ENCODE measurements at regions not wholly inside any gene's neighbourhood (a gene's known extent, or its start where the extent isn't known, plus 50 kb on each side); places are given as distances from the start of the nearest gene placed in this dataset.

GRCh38 chr5:56419667-56420066 lies 186.5 kb upstream of the ANKRD55 start:
- CTCF ChIA-PET = no interaction called here
- no peak for DNase-seq
- no peaks in the 10 kb centered on the region for H3K36me3 ChIP-seq (replicated peaks in 1 of 2; ENCODE audit: control insufficient read depth in 1 of 2, insufficient read depth in 2 of 2, low read length in 1 of 2)
- no peak overlapping the region for H3K27ac ChIP-seq (ENCODE audit: low read depth in 2 of 2, low read length in 1 of 2)
- no peaks in the 10 kb centered on the region for H3K9me2 ChIP-seq
- H3K9me3 ChIP-seq = peaks cover 11% of the 10 kb centered on the region; the same call in 1 of the 2 replicates
- no peak overlapping the region for H3K4me3 ChIP-seq (ENCODE audit: low read depth in 2 of 2, low read length in 1 of 2)
- no peak overlapping the region for H2AFZ ChIP-seq (ENCODE audit: low read depth)
- H3K4me2 ChIP-seq = no peak overlapping the region
- no peak for TF ChIP-seq PBX3 (IDR thresholded peaks at IDR 0.05)
- TF ChIP-seq RCOR1 (IDR thresholded peaks at IDR 0.05; ENCODE audit: low read length) = no peak
- no peak for TF ChIP-seq SMC3 (IDR thresholded peaks at IDR 0.05; ENCODE audit: low read depth, low read length)
- no peaks in the 10 kb centered on the region for H3K4me1 ChIP-seq (ENCODE audit: control insufficient read depth in 1 of 2, insufficient read depth in 2 of 2, low read depth in 1 of 2, low read length in 1 of 2)
- H4K20me1 ChIP-seq (ENCODE audit: insufficient read depth) = no peaks in the 10 kb centered on the region
- WGBS (ENCODE audit: low lambda C conversion rate) = 26% methylated on average over 2 of the region's 2 CpGs
- H3F3A ChIP-seq (replicated peaks; ENCODE audit: insufficient read depth) = no peaks in the 10 kb centered on the region
- POLR2A ChIA-PET = no interaction called here
- H3K9ac ChIP-seq = no peak overlapping the region
- H3K79me2 ChIP-seq (ENCODE audit: insufficient read depth) = no peaks in the 10 kb centered on the region
- H3K27me3 ChIP-seq (ENCODE audit: insufficient read depth) = no peaks in the 10 kb centered on the region

- Histone ChIP-seq H3K9me2 (no peaks in the 10 kb centered on the region), H3K79me2 (ENCODE audit: insufficient read depth) (no peaks in the 10 kb centered on the region), H3K9ac (no peak overlapping the region), H2AFZ (ENCODE audit: low read depth) (peak overlapping the region; percentile 64), H3K36me3 (replicated peaks in 1 of 2; ENCODE audit: control insufficient read depth in 1 of 2, insufficient read depth in 2 of 2, low read length in 1 of 2) (no peaks in the 10 kb centered on the region), H3F3A (replicated peaks; ENCODE audit: insufficient read depth) (no peaks in the 10 kb centered on the region), H3K9me3 (peaks cover 11% of the 10 kb centered on the region; the same call in 1 of the 2 replicates), H4K20me1 (ENCODE audit: insufficient read depth) (no peaks in the 10 kb centered on the region), H3K27ac (ENCODE audit: low read depth in 2 of 2, low read length in 1 of 2) (no peak overlapping the region), H3K27me3 (ENCODE audit: insufficient read depth) (no peaks in the 10 kb centered on the region), H3K4me3 (ENCODE audit: low read depth in 2 of 2, low read length in 1 of 2) (no peak overlapping the region), H3K4me2 (no peak overlapping the region), H3K4me1 (ENCODE audit: control insufficient read depth in 1 of 2, insufficient read depth in 2 of 2, low read depth in 1 of 2, low read length in 1 of 2) (no peaks in the 10 kb centered on the region; a peak in 2 of 4 replicates)
- CTCF ChIA-PET = no interaction called here
- WGBS (ENCODE audit: low lambda C conversion rate) = 75% methylated on average over 3 of the region's 3 CpGs
- TF ChIP-seq RXRA (IDR thresholded peaks at IDR 0.05; ENCODE audit: borderline replicate concordance, low read depth) (no peak), CTCF (IDR thresholded peaks at IDR 0.05) (no peak), JUND (IDR thresholded peaks at IDR 0.05) (no peak), RFX5 (IDR thresholded peaks at IDR 0.05; ENCODE audit: low read length) (no peak), ELF1 (IDR thresholded peaks at IDR 0.05) (no peak), TCF12 (IDR thresholded peaks at IDR 0.05) (no peak), RAD21 (IDR thresholded peaks at IDR 0.05; ENCODE audit: low read length) (no peak), FOXM1 (IDR thresholded peaks at IDR 0.05; ENCODE audit: low read depth) (no peak), REST (IDR thresholded peaks at IDR 0.05; ENCODE audit: low read depth, low read length) (no peak), MAX (IDR thresholded peaks at IDR 0.05; ENCODE audit: low read depth) (no peak), GABPA (IDR thresholded peaks at IDR 0.05; ENCODE audit: low read depth) (no peak), CHD2 (IDR thresholded peaks at IDR 0.05; ENCODE audit: low read length, partially characterized antibody) (no peak)
- DNase-seq = no peak
- POLR2A ChIA-PET = no interaction called here
These were observed 182.2 kb upstream of the ANKRD55 start for GRCh38 chr5:56415356-56415765.
